ENCODE measurements at regions not wholly inside any gene's neighbourhood (a gene's known extent, or its start where the extent isn't known, plus 50 kb on each side); places are given as distances from the start of the nearest gene placed in this dataset.

DNA sequence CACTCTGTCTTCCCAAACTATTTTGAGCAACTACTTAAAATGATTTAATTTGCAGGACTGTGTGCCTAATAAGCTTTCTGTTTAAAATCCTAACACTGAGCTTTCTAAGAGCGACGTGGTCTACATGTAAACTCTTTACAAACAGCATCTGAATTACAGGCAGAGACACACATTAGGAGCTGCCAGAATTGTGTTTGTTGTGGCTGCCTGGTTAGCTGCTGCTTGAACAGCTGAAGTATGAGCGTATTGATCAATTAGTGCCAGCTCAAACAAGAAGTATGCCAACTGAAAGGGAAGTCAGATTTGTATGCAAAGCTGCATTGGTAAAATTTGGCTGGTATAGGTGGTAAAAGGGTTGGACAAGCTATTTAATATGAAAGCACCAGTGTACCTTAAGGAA lies 384.4 kb downstream of the PCDH7 start:
- ATAC-seq (no peak), DNase-seq (no peak)
- Histone ChIP-seq H3K27ac (no peak overlapping the region), H3K4me1 (no peaks in the 10 kb centered on the region), H3K27me3 (no peaks in the 10 kb centered on the region), H3K4me3 (no peak overlapping the region), H3K9me3 (no peaks in the 10 kb centered on the region), H3K36me3 (no peaks in the 10 kb centered on the region)
- intact Hi-C loops (cut with DNase I): no loop called here
- TF ChIP-seq, protein P1, sequence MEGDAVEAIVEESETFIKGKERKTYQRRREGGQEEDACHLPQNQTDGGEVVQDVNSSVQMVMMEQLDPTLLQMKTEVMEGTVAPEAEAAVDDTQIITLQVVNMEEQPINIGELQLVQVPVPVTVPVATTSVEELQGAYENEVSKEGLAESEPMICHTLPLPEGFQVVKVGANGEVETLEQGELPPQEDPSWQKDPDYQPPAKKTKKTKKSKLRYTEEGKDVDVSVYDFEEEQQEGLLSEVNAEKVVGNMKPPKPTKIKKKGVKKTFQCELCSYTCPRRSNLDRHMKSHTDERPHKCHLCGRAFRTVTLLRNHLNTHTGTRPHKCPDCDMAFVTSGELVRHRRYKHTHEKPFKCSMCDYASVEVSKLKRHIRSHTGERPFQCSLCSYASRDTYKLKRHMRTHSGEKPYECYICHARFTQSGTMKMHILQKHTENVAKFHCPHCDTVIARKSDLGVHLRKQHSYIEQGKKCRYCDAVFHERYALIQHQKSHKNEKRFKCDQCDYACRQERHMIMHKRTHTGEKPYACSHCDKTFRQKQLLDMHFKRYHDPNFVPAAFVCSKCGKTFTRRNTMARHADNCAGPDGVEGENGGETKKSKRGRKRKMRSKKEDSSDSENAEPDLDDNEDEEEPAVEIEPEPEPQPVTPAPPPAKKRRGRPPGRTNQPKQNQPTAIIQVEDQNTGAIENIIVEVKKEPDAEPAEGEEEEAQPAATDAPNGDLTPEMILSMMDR (IDR thresholded peaks at IDR 0.05): no peak

DNA sequence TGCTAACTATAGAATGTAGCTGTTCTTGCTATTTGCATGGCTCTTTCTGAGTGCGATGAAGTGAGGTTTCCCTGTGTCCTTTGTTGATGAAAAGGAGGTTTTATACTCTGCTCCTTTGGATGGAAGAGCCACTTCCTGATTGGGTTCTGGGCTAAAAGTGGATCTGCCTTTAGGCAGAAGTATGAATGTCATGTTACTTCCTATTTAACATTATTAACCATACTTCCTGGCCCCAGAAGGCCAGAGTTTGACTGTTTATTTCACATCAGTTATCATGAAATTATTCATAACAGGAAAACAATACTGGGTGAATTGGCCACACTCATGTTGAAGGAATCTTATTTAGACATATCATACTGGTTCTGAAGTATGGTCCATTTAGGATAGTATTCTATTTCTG lies 386.2 kb downstream of the PCDH7 start:
- H3K27ac ChIP-seq: no peak overlapping the region
- ATAC-seq (no peak), DNase-seq (no peak)
- intact Hi-C loops (cut with DNase I): no loop called here
- H3K9me3 ChIP-seq: no peaks in the 10 kb centered on the region
- H3K27me3 ChIP-seq: no peaks in the 10 kb centered on the region
- H3K36me3 ChIP-seq: no peaks in the 10 kb centered on the region
- H3K4me3 ChIP-seq: no peak overlapping the region
- TF ChIP-seq, protein P1 (IDR thresholded peaks at IDR 0.05): no peak
- no peaks in the 10 kb centered on the region for H3K4me1 ChIP-seq

DNA sequence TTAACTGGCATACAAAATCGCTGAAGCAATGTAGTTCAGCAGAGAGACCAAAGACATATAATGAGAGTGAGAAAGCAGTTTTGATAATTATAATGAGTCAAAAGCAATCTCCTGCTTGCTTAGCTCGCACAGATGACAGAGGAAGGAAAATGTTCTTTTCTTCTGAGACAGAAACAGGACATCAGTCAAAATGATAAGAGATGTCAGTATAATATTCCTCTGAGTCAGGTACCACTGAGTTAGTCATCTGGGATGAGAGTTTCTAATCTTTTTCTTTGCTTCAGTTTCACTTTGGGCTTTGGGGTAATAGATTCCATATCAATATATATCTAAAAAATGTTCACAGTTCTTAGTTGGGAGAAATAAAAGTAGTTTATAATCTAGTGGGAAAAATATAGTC lies 387.2 kb downstream of the PCDH7 start:
- no peak overlapping the region for H3K4me3 ChIP-seq
- H3K27me3 ChIP-seq: no peaks in the 10 kb centered on the region
- H3K9me3 ChIP-seq: no peaks in the 10 kb centered on the region
- TF ChIP-seq, protein P1 (IDR thresholded peaks at IDR 0.05): no peak
- no peak for ATAC-seq
- H3K4me1 ChIP-seq: no peaks in the 10 kb centered on the region
- H3K36me3 ChIP-seq: no peaks in the 10 kb centered on the region
- DNase-seq: no peak
- no peak overlapping the region for H3K27ac ChIP-seq
- intact Hi-C loops (cut with DNase I): no loop called here

DNA sequence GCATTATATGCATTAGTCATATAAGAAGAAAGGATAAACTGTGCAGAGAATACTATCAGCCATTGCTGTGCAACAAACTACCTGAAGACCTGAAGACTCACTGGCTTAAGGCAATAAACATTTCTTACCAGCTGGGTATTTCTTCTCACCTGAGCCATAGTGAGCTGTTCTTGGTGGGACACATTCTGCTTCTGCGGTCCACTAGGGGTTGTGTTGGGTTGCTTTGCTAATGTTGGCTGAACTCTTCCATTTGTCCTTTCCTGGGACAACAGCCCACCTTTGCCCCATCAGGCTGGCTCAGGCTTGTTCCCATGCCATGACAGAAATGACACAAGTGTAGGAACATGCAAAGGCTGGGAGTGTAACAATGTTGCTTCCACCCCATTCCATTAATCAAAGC lies 388.6 kb downstream of the PCDH7 start:
- Histone ChIP-seq H3K36me3 (no peaks in the 10 kb centered on the region), H3K4me3 (no peak overlapping the region), H3K27me3 (no peaks in the 10 kb centered on the region), H3K27ac (no peak overlapping the region), H3K9me3 (no peaks in the 10 kb centered on the region), H3K4me1 (no peaks in the 10 kb centered on the region)
- intact Hi-C loops (cut with DNase I): no loop called here
- TF ChIP-seq, protein P1 (IDR thresholded peaks at IDR 0.05): no peak
- ATAC-seq (no peak), DNase-seq (no peak)

DNA sequence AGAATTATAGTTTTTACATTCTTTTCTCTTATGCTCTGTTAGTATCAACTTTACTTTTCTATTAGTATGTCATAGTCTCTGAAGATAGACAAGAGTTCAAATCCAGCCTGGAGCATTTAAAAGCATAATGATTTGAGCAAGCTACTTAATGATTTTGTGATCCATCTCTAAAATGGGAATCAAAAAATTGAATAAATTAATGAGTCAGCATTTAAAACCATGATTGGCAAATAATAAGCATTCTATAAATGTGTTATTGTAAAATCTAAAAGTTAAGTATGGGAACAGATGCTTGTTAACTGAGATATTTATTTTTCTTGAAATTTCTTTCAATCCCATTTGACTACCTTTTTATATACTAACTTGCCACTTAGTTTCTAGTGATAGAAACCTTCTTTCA lies 391.6 kb downstream of the PCDH7 start:
- H3K9me3 ChIP-seq: no peaks in the 10 kb centered on the region
- no peaks in the 10 kb centered on the region for H3K27me3 ChIP-seq
- no peak overlapping the region for H3K27ac ChIP-seq
- H3K4me3 ChIP-seq: no peak overlapping the region
- no peak for DNase-seq
- TF ChIP-seq, protein P1 (IDR thresholded peaks at IDR 0.05): no peak
- H3K4me1 ChIP-seq: no peaks in the 10 kb centered on the region
- no peak for ATAC-seq
- intact Hi-C loops (cut with DNase I): no loop called here
- no peaks in the 10 kb centered on the region for H3K36me3 ChIP-seq

DNA sequence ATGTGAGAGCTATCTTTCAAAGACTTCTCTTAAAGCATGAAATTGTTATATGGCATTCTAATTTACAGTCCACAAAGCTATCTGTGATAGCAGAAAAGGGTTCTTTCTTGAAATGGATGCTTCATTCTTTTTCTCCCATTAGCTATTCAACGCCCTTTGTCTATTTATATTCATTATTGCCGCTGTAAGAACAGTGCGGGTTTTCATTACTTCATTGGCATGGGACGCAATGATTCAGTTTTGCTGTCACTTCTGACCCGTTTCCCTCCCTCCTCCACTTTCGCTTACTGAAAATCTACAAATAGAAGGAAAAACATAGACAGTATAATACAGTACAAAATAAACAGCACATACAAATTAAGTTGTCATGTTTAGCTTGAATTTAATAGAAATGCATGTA lies 394.6 kb downstream of the PCDH7 start:
- H3K36me3 ChIP-seq: no peaks in the 10 kb centered on the region
- H3K9me3 ChIP-seq: no peaks in the 10 kb centered on the region
- intact Hi-C loops (cut with DNase I): no loop called here
- TF ChIP-seq, protein P1 (IDR thresholded peaks at IDR 0.05): no peak
- no peak for ATAC-seq
- no peak overlapping the region for H3K27ac ChIP-seq
- no peaks in the 10 kb centered on the region for H3K27me3 ChIP-seq
- H3K4me3 ChIP-seq: no peak overlapping the region
- no peaks in the 10 kb centered on the region for H3K4me1 ChIP-seq
- no peak for DNase-seq
